ENCODE measurements at regions not wholly inside any gene's neighbourhood (a gene's known extent, or its start where the extent isn't known, plus 50 kb on each side); places are given as distances from the start of the nearest gene placed in this dataset.

DNA sequence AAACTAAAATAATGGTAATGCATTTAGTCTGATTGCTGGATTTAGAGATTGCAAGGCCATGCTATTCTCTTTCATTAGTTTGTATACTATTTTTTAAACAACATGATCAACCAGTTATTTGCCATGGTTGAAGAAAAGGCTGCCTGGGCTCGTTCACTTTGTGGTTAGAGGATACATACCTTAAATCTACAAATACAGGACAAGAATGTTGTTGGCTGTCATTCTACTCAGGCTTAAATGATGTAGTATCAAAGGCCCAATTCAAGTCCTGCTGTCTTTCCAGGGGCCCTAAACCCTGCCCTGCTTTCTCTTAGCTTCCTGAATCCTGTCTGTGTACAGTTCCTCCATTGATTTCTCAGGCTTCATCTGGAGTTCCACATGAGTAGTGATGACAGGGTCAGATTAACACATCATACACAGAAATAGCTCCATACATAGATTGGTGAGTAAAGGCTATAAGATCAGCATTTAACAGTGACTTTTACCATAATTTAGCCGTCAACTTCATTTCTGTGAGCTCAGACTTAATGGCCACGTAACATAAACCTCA is 114.9 kb upstream of the GPRIN3 start:
- TF ChIP-seq POLR2AphosphoS5 (IDR thresholded peaks at IDR 0.05) (no peak), POLR2A (IDR thresholded peaks at IDR 0.05) (no peak)
- TF ChIP-seq, protein P1, sequence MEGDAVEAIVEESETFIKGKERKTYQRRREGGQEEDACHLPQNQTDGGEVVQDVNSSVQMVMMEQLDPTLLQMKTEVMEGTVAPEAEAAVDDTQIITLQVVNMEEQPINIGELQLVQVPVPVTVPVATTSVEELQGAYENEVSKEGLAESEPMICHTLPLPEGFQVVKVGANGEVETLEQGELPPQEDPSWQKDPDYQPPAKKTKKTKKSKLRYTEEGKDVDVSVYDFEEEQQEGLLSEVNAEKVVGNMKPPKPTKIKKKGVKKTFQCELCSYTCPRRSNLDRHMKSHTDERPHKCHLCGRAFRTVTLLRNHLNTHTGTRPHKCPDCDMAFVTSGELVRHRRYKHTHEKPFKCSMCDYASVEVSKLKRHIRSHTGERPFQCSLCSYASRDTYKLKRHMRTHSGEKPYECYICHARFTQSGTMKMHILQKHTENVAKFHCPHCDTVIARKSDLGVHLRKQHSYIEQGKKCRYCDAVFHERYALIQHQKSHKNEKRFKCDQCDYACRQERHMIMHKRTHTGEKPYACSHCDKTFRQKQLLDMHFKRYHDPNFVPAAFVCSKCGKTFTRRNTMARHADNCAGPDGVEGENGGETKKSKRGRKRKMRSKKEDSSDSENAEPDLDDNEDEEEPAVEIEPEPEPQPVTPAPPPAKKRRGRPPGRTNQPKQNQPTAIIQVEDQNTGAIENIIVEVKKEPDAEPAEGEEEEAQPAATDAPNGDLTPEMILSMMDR (IDR thresholded peaks at IDR 0.05): no peak
